ENCODE measurements at regions not wholly inside any gene's neighbourhood (a gene's known extent, or its start where the extent isn't known, plus 50 kb on each side); places are given as distances from the start of the nearest gene placed in this dataset.

GRCh38 chr10:89909752-89910151, 208.4 kb downstream of the KIF20B start:
- TF ChIP-seq, protein P1, sequence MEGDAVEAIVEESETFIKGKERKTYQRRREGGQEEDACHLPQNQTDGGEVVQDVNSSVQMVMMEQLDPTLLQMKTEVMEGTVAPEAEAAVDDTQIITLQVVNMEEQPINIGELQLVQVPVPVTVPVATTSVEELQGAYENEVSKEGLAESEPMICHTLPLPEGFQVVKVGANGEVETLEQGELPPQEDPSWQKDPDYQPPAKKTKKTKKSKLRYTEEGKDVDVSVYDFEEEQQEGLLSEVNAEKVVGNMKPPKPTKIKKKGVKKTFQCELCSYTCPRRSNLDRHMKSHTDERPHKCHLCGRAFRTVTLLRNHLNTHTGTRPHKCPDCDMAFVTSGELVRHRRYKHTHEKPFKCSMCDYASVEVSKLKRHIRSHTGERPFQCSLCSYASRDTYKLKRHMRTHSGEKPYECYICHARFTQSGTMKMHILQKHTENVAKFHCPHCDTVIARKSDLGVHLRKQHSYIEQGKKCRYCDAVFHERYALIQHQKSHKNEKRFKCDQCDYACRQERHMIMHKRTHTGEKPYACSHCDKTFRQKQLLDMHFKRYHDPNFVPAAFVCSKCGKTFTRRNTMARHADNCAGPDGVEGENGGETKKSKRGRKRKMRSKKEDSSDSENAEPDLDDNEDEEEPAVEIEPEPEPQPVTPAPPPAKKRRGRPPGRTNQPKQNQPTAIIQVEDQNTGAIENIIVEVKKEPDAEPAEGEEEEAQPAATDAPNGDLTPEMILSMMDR (IDR thresholded peaks at IDR 0.05; ENCODE audit: low read depth, low read length, missing input control) = no peak
- no peak for TF ChIP-seq JUND (IDR thresholded peaks at IDR 0.05)
- TF ChIP-seq SP1 (IDR thresholded peaks at IDR 0.05) = no peak
- TF ChIP-seq, protein P2, sequence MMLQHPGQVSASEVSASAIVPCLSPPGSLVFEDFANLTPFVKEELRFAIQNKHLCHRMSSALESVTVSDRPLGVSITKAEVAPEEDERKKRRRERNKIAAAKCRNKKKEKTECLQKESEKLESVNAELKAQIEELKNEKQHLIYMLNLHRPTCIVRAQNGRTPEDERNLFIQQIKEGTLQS (IDR thresholded peaks at IDR 0.05) = no peak
- no peak for TF ChIP-seq RXRA (IDR thresholded peaks at IDR 0.05)
- TF ChIP-seq YY1 (IDR thresholded peaks at IDR 0.05) = no peak
- no peak for TF ChIP-seq TAF1 (conservative IDR thresholded peaks at IDR 0.05)
- TF ChIP-seq, protein P3, sequence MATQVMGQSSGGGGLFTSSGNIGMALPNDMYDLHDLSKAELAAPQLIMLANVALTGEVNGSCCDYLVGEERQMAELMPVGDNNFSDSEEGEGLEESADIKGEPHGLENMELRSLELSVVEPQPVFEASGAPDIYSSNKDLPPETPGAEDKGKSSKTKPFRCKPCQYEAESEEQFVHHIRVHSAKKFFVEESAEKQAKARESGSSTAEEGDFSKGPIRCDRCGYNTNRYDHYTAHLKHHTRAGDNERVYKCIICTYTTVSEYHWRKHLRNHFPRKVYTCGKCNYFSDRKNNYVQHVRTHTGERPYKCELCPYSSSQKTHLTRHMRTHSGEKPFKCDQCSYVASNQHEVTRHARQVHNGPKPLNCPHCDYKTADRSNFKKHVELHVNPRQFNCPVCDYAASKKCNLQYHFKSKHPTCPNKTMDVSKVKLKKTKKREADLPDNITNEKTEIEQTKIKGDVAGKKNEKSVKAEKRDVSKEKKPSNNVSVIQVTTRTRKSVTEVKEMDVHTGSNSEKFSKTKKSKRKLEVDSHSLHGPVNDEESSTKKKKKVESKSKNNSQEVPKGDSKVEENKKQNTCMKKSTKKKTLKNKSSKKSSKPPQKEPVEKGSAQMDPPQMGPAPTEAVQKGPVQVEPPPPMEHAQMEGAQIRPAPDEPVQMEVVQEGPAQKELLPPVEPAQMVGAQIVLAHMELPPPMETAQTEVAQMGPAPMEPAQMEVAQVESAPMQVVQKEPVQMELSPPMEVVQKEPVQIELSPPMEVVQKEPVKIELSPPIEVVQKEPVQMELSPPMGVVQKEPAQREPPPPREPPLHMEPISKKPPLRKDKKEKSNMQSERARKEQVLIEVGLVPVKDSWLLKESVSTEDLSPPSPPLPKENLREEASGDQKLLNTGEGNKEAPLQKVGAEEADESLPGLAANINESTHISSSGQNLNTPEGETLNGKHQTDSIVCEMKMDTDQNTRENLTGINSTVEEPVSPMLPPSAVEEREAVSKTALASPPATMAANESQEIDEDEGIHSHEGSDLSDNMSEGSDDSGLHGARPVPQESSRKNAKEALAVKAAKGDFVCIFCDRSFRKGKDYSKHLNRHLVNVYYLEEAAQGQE (IDR thresholded peaks at IDR 0.05) = no peak
- no peak for TF ChIP-seq FOXA2 (IDR thresholded peaks at IDR 0.05)
- no peak for TF ChIP-seq ZBTB33 (IDR thresholded peaks at IDR 0.05)
- TF ChIP-seq EGR1 (IDR thresholded peaks at IDR 0.05; ENCODE audit: low read depth in 2 of 2) = no peak
- TF ChIP-seq RAD21 (IDR thresholded peaks at IDR 0.05) = no peak
- TF ChIP-seq GABPA (IDR thresholded peaks at IDR 0.05 in 1 of 2, conservative IDR thresholded peaks at IDR 0.05 in 1 of 2) = no peak
